ENCODE measurements at regions not wholly inside any gene's neighbourhood (a gene's known extent, or its start where the extent isn't known, plus 50 kb on each side); places are given as distances from the start of the nearest gene placed in this dataset. TPM values are rescaled to one million over a fixed set of nuclear protein-coding genes. Genes with fewer than 3 reads are reported as not detected.
"Not testable (repeated sequence)": the region's sequence is repeated elsewhere in the genome, so short reads cannot be mapped to it uniquely, and the experiment has no call there.

DNA sequence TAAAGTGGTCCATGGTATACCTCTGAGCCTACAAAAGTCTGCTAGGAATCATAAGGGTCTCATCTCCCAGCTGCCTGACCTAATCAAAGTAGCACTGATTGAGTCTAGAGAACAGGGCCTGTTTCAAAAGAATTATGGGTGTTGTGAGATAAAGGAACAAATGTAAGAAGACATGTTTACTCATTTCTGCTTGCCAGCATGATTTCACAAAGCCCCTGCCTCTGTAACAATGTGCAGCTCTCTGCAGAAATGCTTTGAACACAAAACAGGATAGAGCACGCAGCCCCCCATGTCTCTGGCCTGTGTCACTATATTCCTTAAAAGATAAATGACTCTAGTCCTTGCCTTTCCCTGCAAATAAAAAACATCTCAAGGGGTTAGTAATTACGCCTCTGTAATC is 94.7 kb upstream of the IGSF10 start:
- DNase-seq (ENCODE audit: low read depth): no peak

DNA sequence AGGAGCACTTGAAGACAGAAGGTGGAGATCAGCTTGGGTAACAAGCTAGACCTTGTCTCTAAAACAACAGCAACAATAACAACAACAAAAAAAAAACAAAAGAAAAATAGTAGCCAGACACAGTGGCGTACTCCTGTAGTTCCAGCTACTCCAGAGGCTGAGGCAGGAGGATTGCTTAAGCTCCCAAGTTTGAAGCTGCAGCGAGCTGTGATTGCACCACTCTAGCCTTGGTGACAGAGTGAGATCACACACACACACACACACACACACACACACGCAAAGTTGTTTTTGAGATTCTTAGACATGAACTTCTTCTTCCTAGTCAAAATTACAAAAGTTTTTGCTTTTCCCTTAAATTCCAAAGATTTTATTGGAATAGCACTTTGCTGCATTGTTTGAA is 93.0 kb upstream of the IGSF10 start:
- DNase-seq (ENCODE audit: low read depth): no peak

DNA sequence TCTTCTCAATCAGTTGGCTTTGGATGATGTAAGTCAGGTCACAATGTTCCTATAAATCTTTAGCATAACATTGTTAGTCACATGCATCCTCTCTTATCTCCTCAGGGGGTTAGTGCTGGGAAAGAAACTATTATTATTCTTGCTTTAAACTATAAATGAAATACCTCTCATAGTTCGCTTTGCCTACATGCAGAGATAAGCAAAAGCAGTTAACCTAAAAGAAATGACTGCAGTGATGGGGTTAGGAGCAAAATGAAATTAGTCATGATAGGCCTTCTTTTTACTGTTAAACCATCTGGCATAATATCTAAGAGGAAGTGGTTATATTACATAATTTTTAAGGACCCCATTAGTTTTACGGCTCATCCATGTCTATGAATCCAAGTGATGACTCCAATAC is 91.7 kb upstream of the IGSF10 start:
- DNase-seq (ENCODE audit: low read depth): no peak

DNA sequence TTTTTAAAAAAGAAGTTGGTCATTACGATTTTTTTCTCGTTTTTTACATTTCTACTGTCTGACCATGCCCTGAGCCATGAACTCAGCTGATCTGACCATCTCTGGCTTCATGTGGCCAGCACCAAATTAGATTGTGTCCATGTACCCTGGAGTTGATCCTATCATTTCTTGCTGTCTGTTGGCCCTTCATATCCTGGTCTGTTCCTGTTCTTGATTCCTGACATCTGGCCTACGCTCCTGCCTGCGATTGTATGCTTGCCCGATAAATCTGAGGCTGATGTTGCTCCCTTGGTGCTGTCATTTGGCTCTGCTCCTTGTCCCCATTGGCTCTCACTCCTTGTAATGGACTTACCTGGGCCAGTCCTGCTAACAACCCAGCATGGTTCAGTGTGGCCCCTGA is 89.8 kb upstream of the IGSF10 start:
- no peak for DNase-seq (ENCODE audit: low read depth)

DNA sequence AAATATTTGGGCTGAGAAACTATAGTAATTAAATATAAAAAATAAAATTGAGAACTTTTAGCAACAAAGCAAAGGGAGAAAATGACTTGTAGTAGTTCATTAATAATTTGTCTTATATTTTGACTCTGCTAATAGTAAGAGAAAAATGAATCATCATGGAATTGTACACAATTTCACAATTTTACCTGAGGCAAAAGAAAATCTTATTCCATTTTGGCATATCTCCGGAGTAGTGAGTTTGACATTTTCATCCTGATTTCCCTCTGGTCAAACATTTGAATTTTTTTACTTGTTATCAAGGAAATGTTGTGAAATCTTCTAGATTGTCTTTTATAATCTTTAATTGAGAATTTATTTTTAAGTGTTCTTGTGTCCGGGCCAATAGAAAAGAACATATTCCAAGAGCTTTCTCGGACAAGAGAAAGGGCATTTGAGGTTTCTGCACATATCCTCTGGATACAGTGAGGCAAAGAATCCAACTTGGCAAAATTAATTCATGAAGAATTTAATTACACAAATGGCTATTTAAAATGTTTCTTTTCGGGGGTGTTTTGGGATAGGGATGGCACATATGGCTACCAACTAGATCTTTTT is 89.3 kb upstream of the IGSF10 start:
- DNase-seq (ENCODE audit: low read depth): no peak

DNA sequence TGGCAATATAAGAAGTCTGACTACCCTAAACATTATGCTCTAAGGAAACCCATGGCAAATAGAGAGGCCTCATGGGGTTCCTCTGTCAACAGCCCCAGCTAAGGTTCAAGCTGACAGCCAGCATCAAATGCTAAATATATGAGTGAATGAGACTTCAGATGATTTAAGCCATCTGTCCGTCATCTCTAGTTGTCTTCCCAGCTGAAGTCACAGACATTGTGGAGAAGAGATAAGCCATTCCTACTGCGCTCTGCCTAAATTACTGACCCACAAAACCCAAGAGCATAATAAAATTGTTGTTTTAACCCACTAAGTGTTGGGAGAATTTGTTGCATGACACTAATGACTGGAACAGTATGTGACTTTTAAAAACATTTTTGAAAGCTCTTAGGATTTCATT is 87.3 kb upstream of the IGSF10 start:
- no peak for DNase-seq (ENCODE audit: low read depth)

DNA sequence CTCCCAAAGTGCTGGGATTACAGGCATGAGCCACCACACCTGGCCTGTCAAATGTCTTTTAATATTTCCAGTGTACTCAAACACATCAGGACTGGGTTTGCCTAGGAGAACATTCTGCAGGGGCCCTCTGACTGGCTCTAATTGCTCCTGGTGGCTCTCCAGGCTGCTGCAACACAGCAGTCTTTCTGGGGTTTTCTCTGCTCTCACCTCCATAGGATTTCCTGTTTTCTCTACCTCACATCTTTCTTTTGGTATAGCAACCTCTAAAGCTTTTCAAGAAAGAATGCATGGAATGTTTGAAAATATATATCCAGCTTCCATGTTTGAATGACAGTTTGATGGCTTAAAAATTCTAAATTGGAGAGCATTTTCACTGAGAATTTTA is 83.3 kb upstream of the IGSF10 start:
- peak; percentile 26 for DNase-seq (ENCODE audit: low read depth)

DNA sequence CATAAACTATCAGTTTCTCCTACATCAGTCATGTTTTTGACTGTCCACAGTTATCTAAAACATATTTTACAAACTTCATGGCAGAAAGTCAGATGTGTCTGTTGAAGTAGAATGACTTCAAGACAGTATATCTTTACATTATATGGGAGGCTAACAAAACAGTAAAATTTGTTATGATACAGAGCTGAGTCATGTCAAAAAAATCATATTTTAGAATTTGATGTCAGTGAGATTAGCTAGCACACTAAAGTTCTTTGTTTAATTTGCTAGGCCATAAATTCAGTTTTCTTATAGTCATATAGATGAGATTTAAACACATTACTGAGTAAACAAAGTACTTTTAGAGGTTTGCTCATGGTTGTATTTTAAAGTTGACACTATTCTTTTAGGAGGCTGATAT is 80.3 kb upstream of the IGSF10 start:
- no peak for DNase-seq (ENCODE audit: low read depth)

DNA sequence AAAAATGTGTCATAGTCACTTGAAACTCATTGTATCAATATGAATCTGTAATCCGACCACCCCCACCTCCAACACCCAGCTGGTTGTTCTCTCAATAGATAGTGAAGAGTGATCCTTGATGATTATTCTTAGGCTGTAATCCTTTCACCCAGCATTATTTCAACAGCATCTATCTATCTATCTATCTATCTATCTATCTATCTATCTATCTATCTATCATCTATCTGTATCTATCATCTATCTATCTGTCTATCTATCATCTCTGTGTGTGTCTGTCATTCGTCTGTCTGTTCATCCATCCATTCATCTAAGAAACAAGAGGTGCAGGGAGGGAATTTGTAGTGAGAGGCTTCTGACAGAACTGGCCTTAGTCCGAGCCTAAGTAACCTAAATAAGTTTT is 78.7 kb upstream of the IGSF10 start:
- DNase-seq (ENCODE audit: low read depth): no peak

DNA sequence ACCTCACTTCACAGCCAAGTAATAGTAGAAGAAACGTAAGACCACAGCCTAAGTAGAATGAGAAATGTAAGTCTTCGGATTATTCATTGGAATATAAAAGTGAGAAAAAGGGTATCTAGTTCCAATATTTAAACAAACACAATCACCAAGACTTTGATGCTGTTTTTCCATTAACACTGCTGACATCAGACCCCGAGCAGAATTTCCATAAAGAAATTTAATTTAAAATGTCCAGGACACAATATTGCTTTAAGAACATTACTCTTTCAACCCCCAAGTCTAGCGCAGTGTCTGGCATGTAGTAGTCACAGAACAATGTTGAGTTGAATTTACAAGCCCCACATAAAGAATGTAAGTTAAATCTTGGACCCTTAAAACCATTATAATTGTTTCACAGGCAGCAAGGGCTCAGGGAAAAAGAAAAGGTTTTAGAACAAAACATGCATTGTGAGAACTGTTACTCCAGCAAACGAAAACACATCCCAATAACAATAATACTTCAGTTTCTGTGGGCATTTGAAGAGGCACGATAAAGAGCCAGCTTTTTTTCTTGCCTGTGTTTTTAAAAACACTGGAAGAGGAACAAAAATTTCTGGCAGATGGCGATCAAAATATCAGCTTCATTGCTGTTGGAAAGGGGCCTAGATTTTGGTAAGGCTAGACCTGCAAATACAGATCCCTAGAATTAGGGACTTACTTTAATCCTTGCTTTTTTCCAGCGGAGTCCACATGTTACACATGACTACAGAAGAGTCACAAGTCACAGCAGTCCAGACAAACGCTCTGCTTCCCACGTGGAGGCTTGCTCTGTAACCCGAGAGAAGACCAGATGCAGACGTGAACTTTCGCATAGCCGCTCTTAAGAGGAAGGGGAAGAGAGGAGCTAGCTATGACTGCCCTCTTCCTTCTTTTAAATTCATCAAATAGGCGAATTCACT is 77.9 kb upstream of the IGSF10 start:
- no peak for DNase-seq (ENCODE audit: low read depth)

DNA sequence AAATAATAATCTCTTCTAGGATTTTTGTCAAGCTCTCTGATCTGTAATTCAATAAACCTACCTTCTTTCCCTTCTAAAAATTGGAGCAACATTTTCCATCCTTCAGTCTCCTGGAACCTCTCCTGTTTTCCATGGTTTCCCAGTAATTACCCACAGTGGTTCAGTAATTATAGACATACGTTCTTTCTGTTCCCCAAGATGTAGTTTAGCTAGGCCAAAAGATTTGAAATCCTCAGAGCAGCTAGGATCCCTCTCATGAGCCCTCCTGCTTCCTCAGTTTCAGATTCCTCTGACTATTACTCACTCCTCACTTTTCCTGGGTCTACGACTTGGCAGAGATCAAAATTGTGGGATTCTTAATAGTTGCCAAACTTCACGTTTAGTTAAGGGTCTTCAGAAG is 76.9 kb upstream of the IGSF10 start:
- DNase-seq (ENCODE audit: low read depth): peak; percentile 53

DNA sequence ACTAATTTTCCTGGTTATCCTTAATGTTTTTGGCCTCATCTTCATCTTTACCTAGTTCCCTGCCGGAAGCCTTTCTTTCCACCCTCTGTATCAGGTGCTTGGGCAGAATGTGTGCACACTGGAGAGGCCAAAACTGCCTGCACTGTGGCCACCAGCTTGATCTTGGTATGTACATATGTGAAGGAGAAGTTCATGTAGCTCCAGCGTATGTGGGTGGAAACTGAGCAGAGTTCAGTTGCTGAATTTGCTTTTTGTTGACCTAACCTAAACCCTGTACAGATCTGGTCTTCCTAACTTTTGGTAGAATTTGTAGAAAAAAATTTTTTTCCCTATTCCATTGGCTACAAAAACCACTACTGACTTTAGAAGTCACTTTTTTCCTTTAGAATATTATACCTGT is 65.9 kb upstream of the IGSF10 start:
- DNase-seq (ENCODE audit: low read depth): no peak

DNA sequence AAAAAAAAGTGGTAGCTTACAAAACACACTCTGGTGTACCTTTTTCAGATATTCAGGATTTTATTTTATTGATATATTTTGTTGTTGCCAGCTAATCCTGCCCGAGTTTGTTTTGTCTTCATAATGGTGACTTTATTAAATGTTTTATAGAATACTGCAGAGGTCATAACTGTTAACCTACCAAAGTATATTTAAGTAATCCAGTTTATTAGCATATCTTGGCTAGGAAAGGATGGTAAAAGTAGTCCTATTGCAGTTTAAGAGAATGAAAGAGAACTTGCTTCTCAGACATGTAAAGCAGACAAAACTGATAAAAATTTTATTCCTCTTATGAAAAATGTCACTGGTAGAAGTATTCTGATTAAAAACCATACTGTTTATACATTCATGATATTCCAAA is 59.2 kb upstream of the IGSF10 start:
- no peak for DNase-seq (ENCODE audit: low read depth)

DNA sequence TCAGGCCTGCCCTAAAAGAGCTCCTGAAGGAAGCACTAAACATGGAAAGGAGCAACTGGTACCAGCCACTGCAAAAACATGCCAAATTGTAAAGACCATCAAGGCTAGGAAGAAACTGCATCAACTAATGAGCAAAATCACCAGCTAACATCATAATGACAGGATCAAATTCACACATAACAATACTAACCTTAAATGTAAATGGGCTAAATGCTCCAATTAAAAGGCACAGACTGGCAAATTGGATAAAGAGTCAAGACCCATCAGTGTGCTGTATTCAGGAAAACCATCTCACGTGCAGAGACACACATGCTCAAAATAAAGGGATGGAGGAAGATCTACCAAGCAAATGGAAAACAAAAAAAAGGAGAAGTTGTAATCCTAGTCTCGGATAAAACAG is 50.6 kb upstream of the IGSF10 start:
- DNase-seq (ENCODE audit: low read depth): not testable (repeated sequence)

Small RNAs in the stretch of these regions (small RNA-seq; reads per million reads assigned to genes)
- gene MIR5186: not detected
